Gastroesophageal sphincter (tissue), 4 donors: ENCODE measurements at regions not wholly inside any gene's neighbourhood (a gene's known extent, or its start where the extent isn't known, plus 50 kb on each side); places are given as distances from the start of the nearest gene placed in this dataset.

Experiments
- ATAC-seq: fragments of 150-250 bp; one replicate; pipeline ENCODE4 v1.9.1; 2016; ENCODE audit warnings: mild to moderate bottlenecking, moderate library complexity
- H3K27ac ChIP-seq, 4 donors: fragments of 200-600 bp; sonication (generic) in 3 of 4; 1 replicate in 3 of 4; 2 replicates in 1 of 4; pipeline ENCODE4 v1.5.1; 2016 to 2019
- H3K27me3 ChIP-seq: fragments of 200-600 bp; sonication (generic); one replicate; pipeline ENCODE4 v1.5.1; 2019
- H3K36me3 ChIP-seq, 2 donors: fragments of 200-600 bp; sonication (generic); one replicate each; pipeline ENCODE4 v1.5.1; 2019; ENCODE audit warnings: control low read depth in 1 of 2
- H3K4me1 ChIP-seq, 3 donors: fragments of 200-600 bp; sonication (generic); 1 replicate in 2 of 3; 2 replicates in 1 of 3; pipeline ENCODE4 v1.5.1; 2016 to 2019; ENCODE audit warnings: control low read depth in 2 of 3
- H3K4me3 ChIP-seq, 2 donors: fragments of 200-600 bp; sonication (generic); one replicate each; pipeline ENCODE4 v1.5.1; 2019; ENCODE audit warnings: mild to moderate bottlenecking in 1 of 2, moderate library complexity in 1 of 2
- H3K9me3 ChIP-seq, 3 donors: fragments of 200-600 bp; sonication (generic); one replicate each; pipeline ENCODE4 v1.5.1; 2017 to 2019; ENCODE audit warnings: control low read depth in 2 of 3
- EP300 ChIP-seq: sonication (generic); formaldehyde crosslinking; IDR thresholded peaks from one replicate; pipeline ENCODE4 v1.6.1; 2017; ENCODE audit warnings: antibody characterized with exemption, mild to moderate bottlenecking
- POLR2A ChIP-seq, 2 donors: fragments of 450-650 bp; IDR thresholded peaks; one replicate each; pipeline ENCODE4 v1.6.1; 2017; ENCODE audit warnings: antibody characterized with exemption in 2 of 2, mild to moderate bottlenecking in 2 of 2, moderate library complexity in 1 of 2
- POLR2AphosphoS5 ChIP-seq: sonication (generic); formaldehyde crosslinking; IDR thresholded peaks from one replicate; pipeline ENCODE4 v1.6.1; 2017; ENCODE audit warnings: antibody characterized with exemption
- WGBS, 2 donors: methylation state at CpG; one replicate each; pipeline ENCODE4 v1.1.5; 2018; ENCODE audit warnings: low coverage in 1 of 2; 5-methylcytosine and 5-hydroxymethylcytosine counted together
- TF ChIP-seq, protein P1 (sequence below), 4 experiments: fragments of 200-600 bp in 2 of 4; fragments of 450-650 bp in 2 of 4; sonication (generic) in 1 of 4; IDR thresholded peaks; one replicate each; pipeline ENCODE4 v1.5.1; 2017 to 2019; ENCODE audit warnings: antibody characterized with exemption in 4 of 4, mild to moderate bottlenecking in 2 of 4, moderate library complexity in 2 of 4

DNA sequence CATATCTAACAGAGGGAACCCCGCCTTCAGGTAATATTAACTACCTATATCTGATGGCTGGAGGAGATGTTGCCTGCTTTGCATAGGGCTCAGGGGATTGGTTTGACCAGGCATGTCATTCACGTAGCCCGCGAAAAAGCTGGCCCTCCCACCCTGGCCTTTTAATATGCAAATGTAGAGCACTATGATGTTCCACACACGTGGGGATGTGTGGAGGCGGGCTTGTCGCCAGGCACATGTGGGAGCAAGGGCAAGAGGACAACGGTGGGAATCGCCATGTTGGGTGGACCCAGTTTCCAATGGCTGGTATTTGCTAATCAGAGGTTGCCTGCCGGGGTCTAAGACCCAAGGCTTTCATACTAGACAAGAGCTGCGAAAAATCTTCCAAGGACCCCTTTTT is 469.8 kb downstream of the ZPLD1 start:
- no peak overlapping the region for H3K4me3 ChIP-seq
- no peak for TF ChIP-seq EP300
- TF ChIP-seq POLR2A (IDR thresholded peaks at IDR 0.05), result no peak
- no peak for TF ChIP-seq POLR2AphosphoS5
- TF ChIP-seq, protein P1, sequence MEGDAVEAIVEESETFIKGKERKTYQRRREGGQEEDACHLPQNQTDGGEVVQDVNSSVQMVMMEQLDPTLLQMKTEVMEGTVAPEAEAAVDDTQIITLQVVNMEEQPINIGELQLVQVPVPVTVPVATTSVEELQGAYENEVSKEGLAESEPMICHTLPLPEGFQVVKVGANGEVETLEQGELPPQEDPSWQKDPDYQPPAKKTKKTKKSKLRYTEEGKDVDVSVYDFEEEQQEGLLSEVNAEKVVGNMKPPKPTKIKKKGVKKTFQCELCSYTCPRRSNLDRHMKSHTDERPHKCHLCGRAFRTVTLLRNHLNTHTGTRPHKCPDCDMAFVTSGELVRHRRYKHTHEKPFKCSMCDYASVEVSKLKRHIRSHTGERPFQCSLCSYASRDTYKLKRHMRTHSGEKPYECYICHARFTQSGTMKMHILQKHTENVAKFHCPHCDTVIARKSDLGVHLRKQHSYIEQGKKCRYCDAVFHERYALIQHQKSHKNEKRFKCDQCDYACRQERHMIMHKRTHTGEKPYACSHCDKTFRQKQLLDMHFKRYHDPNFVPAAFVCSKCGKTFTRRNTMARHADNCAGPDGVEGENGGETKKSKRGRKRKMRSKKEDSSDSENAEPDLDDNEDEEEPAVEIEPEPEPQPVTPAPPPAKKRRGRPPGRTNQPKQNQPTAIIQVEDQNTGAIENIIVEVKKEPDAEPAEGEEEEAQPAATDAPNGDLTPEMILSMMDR (IDR thresholded peaks at IDR 0.05), result no peak
- H3K27me3 ChIP-seq, result no peaks in the 10 kb centered on the region
- H3K27ac ChIP-seq, result no peak overlapping the region
- no peak for ATAC-seq
- H3K9me3 ChIP-seq, result no peaks in the 10 kb centered on the region
- no peaks in the 10 kb centered on the region for H3K36me3 ChIP-seq
- no peaks in the 10 kb centered on the region for H3K4me1 ChIP-seq
- WGBS, 2 donors, result 93 to 98% methylated on average over 3 to 6 of the region's 11 CpGs

DNA sequence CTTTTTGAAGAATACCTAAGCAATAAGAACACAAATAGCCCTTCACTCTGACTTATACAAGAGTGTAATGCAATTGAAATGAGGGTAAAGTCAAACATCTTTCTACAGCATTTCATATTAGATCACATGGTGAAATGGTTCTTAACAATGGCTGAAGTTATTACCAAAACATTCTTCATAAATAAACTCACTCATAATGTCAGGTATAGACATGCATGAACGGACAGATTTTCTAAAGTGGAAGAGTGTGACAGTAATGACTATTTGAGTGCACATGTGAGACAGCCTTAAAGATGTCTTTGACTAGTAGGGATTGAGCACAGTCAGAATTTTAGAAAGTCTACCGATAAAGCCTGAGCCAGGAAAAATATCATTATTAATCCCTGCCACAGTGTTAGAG is 471.0 kb downstream of the ZPLD1 start:
- Histone ChIP-seq H3K27me3 (no peaks in the 10 kb centered on the region), H3K36me3 (no peaks in the 10 kb centered on the region), H3K4me1 (no peaks in the 10 kb centered on the region), H3K9me3 (no peaks in the 10 kb centered on the region), H3K4me3 (no peak overlapping the region), H3K27ac (no peak overlapping the region)
- 75 to 77% methylated on average over 2 of the region's 2 CpGs for WGBS, 2 donors
- ATAC-seq, result no peak
- no peak for TF ChIP-seq EP300
- no peak for TF ChIP-seq POLR2A (IDR thresholded peaks at IDR 0.05)
- TF ChIP-seq POLR2AphosphoS5, result no peak

DNA sequence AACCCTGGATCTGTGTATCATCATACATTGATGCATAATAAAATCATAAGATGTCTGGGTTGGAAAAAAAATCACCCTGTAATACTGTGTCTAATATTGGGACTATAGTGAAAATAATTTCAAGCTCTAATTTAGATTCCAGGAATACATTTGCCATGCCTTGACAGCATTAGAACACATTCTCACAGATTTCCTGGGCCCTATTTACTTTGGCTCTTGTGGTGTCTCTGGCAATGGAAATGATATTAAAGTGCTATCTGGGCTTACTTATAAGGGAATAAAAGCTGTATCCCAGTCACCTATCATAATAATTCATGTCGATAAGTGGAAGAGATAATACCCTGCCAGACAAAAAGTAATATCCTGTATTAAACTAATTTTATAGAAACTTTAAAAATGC is 472.0 kb downstream of the ZPLD1 start:
- H3K27me3 ChIP-seq, result no peaks in the 10 kb centered on the region
- no peaks in the 10 kb centered on the region for H3K9me3 ChIP-seq
- H3K27ac ChIP-seq, result no peak overlapping the region
- 30 to 65% methylated on average over 1 of the region's 1 CpG for whole genome bisulfite sequencing, 2 donors
- no peaks in the 10 kb centered on the region for H3K36me3 ChIP-seq
- H3K4me3 ChIP-seq, result no peak overlapping the region
- H3K4me1 ChIP-seq, result no peaks in the 10 kb centered on the region
- TF ChIP-seq EP300, result no peak
- TF ChIP-seq, protein P1 (IDR thresholded peaks at IDR 0.05), result no peak
- TF ChIP-seq POLR2AphosphoS5, result no peak
- TF ChIP-seq POLR2A (IDR thresholded peaks at IDR 0.05), result no peak
- no peak for ATAC-seq

DNA sequence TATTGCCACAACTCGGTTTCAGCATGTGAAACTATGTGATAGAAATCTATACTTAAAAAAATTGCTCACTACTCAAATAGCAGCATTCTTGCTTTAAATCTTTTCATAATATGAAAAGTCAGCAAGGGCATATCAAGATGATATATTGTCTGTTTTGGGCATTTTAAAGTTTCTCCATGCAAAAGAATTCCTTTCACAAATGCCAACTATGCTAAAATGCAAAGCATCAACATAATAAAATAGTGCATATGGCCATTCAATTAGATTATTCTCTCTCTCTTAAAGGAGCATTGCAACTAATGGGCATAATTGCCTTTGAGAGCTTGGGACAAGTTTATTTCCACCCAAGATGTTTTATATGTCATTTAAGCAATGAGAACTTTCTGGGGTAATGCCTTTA is 475.1 kb downstream of the ZPLD1 start:
- Histone ChIP-seq H3K4me1 (no peaks in the 10 kb centered on the region), H3K27ac (no peak overlapping the region), H3K4me3 (no peak overlapping the region), H3K9me3 (no peaks in the 10 kb centered on the region), H3K27me3 (no peaks in the 10 kb centered on the region), H3K36me3 (no peaks in the 10 kb centered on the region)
- ATAC-seq, result no peak
- TF ChIP-seq EP300 (no peak), POLR2AphosphoS5 (no peak), POLR2A (IDR thresholded peaks at IDR 0.05) (no peak)
- TF ChIP-seq, protein P1 (IDR thresholded peaks at IDR 0.05), result no peak
- 56 to 75% methylated on average over 1 of the region's 1 CpG for WGBS, 2 donors

DNA sequence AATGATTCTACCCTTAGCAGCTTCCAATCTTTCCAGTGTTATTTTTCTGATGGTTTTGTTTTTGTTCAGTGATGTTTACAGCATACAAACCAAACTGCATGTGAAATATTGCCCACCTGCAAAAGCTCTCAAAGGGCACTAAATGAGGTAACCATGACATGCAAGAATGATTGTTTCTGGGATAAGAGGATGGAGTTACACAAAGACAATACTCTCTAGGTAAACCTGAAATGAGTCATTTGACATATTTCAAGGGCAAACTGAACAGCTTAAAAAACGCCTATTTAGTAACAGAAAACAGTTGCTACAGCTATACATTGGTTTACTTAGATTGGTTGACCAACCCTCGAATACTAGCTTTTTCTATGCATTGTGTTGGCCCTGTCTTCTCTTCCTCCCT is 481.7 kb downstream of the ZPLD1 start:
- Histone ChIP-seq H3K27ac (no peak overlapping the region), H3K9me3 (peaks cover 0 to 3% (median 0%) of the 10 kb centered on the region in 3 donors)
- TF ChIP-seq EP300 (no peak), POLR2A (IDR thresholded peaks at IDR 0.05) (no peak), POLR2AphosphoS5 (no peak)
- TF ChIP-seq, protein P1 (IDR thresholded peaks at IDR 0.05), result no peak

DNA sequence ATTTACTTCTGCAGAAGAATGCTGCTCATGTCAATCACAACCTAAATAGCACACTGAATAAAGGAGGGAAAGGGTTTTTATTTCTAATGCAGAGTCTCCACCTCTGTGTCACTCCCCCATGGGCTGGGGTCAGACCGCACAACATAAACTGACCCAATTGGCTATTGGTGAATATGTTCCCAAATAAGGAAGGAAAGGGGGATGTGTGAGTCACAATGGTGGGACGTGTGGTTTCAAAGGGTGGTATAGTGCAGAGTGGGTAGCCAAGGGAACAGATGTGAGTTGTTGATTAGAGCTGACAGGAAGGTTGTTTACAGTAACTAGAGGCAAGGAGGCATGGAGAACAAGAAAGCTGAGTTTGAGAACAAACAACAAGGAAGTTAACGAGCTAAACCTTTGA is 491.8 kb downstream of the ZPLD1 start:
- no peaks in the 10 kb centered on the region for H3K36me3 ChIP-seq
- no peak overlapping the region for H3K4me3 ChIP-seq
- H3K27ac ChIP-seq, result no peak overlapping the region
- WGBS, 2 donors, result 74 to 81% methylated on average over 3 of the region's 3 CpGs
- ATAC-seq, result no peak
- peaks cover 0 to 21% (median 0%) of the 10 kb centered on the region in 3 donors for H3K9me3 ChIP-seq
- H3K4me1 ChIP-seq, result no peaks in the 10 kb centered on the region
- TF ChIP-seq POLR2A (IDR thresholded peaks at IDR 0.05) (no peak), POLR2AphosphoS5 (no peak), EP300 (no peak)
- TF ChIP-seq, protein P1 (IDR thresholded peaks at IDR 0.05), result no peak
- H3K27me3 ChIP-seq, result no peaks in the 10 kb centered on the region

More for the DNA sequence above, 481.7 kb downstream of the ZPLD1 start:
- H3K27me3 ChIP-seq, result no peaks in the 10 kb centered on the region
- H3K4me3 ChIP-seq, result no peak overlapping the region
- 70 to 71% methylated on average over 2 of the region's 2 CpGs for WGBS, 2 donors
- H3K4me1 ChIP-seq, result no peaks in the 10 kb centered on the region
- H3K36me3 ChIP-seq, result no peaks in the 10 kb centered on the region
- ATAC-seq, result no peak
